Activated T-helper 1 cell treated with anti-CD3 and anti-CD28 coated beads, Interleukin-12 subunit alpha, Interleukin-12 subunit beta, Interleukin-2, Interleukin-4 antibody, amounts not matched to agents 30 ng/mL and 10 ng/mL and 1 ng/mL, durations not matched to agents 14 hours and 24 hours and 36 hours (primary cell): ENCODE measurements at regions not wholly inside any gene's neighbourhood (a gene's known extent, or its start where the extent isn't known, plus 50 kb on each side); places are given as distances from the start of the nearest gene placed in this dataset.

Experiments used
- DNase-seq: peaks from one replicate; pipeline ENCODE4 v3.0.0; 2021; ENCODE audit warnings: low spot score
- H3K27ac Mint-ChIP-seq: one replicate; pipeline ENCODE4 v1.8.0; 2021; ENCODE audit warnings: mild to moderate bottlenecking, mixed read lengths
- H3K27me3 Mint-ChIP-seq: one replicate; pipeline ENCODE4 v1.8.0; 2022; ENCODE audit warnings: mild to moderate bottlenecking, moderate library complexity, mixed read lengths; ENCODE audit not compliant: insufficient read depth
- H3K36me3 Mint-ChIP-seq: one replicate; pipeline ENCODE4 v1.8.0; 2021; ENCODE audit warnings: low read depth, mixed read lengths
- H3K4me1 Mint-ChIP-seq: one replicate; pipeline ENCODE4 v1.8.0; 2021; ENCODE audit warnings: low read depth, mixed read lengths
- H3K4me3 Mint-ChIP-seq: one replicate; pipeline ENCODE4 v1.8.0; 2021; ENCODE audit warnings: mild to moderate bottlenecking, moderate library complexity, mixed read lengths
- H3K9me3 Mint-ChIP-seq: one replicate; pipeline ENCODE4 v1.8.0; 2021; ENCODE audit warnings: mixed read lengths
- intact Hi-C: fragments of 100-400 bp; cut with micrococcal nuclease; formaldehyde crosslinking; loops from one replicate; pipeline ENCODE4 v1.15.1; 2024

DNA sequence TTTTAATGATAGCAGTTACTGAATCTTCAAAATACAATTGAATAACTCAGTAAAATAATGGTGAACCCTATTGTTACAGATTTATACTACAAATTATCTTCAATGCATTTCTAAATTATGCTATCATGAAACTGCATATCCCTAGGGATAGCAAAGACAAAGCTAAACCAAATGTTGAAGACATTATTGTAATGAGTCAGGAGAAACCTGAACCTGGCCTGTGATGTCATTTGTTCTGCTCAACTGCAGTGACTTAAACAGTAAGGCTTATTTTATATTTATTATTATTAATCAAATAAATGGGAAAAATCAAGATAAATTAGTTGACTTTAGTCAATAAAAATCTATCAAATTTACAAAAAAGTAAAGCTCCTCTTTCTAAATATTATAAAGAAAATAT lies 100.3 kb downstream of the UCHL5 start:
- Mint-ChIP-seq H3K4me3 (no peak overlapping the region), H3K36me3 (no peaks in the 10 kb centered on the region), H3K27ac (no peak overlapping the region), H3K27me3 (no peaks in the 10 kb centered on the region), H3K9me3 (no peaks in the 10 kb centered on the region), H3K4me1 (peaks cover 5% of the 10 kb centered on the region)
- DNase-seq: no peak
- intact Hi-C loops: no loop called here

DNA sequence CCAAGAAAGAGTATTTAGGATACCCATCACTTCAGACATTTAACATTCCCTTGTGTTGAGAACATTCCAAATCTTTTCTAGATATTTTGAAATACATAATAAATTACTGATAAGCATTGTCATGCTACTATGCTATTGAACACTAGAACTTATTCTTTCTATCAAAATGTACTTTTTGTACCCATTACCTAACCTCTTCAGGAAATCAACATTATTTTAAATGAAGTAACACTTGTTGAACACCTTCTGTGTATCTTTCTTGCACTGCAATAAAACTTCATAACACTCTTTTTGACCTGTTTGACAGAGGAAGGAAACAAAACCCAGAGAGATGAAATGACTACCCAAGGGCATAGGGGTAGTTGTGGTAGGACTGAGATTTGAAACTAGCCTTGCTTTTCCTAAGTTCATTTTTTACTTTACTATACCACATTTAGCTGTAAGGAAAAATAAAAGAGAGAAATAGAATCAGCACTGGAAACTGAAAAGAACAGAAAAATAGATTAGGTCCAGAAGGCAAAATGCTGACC lies 99.4 kb downstream of the UCHL5 start:
- Mint-ChIP-seq H3K9me3 (no peaks in the 10 kb centered on the region), H3K36me3 (no peaks in the 10 kb centered on the region), H3K4me3 (no peak overlapping the region), H3K27ac (no peak overlapping the region), H3K27me3 (peaks cover 2% of the 10 kb centered on the region), H3K4me1 (peaks cover 5% of the 10 kb centered on the region)
- intact Hi-C loops: no loop called here
- no peak for DNase-seq
